Skeletal muscle satellite cell (primary cell): ENCODE measurements at regions not wholly inside any gene's neighbourhood (a gene's known extent, or its start where the extent isn't known, plus 50 kb on each side); places are given as distances from the start of the nearest gene placed in this dataset.
"Not testable (repeated sequence)": the region's sequence is repeated elsewhere in the genome, so short reads cannot be mapped to it uniquely, and the experiment has no call there.

Experiments
- H3K27me3 ChIP-seq: 2 replicates; pipeline ENCODE4 v1.7.0; 2013; ENCODE audit warnings: low read length; ENCODE audit not compliant: control insufficient read depth, insufficient read depth
- H3K36me3 ChIP-seq: 2 replicates; pipeline ENCODE4 v1.7.0; 2013; ENCODE audit warnings: mild to moderate bottlenecking, control low read depth, low read length; ENCODE audit not compliant: insufficient read depth
- H3K4me1 ChIP-seq: 2 replicates; pipeline ENCODE4 v1.7.0; 2013; ENCODE audit warnings: low read length; ENCODE audit not compliant: control insufficient read depth, insufficient read depth
- H3K4me2 ChIP-seq: 2 replicates; pipeline ENCODE4 v1.7.0; 2013; ENCODE audit warnings: mild to moderate bottlenecking, low read length
- H3K4me3 ChIP-seq: 2 replicates; pipeline ENCODE4 v1.7.0; 2013; ENCODE audit warnings: low read length
- H3K9ac ChIP-seq: 2 replicates; pipeline ENCODE4 v1.7.0; 2013; ENCODE audit warnings: mild to moderate bottlenecking, low read depth, low read length, moderate library complexity
- H3K9me3 ChIP-seq: replicated peaks from 2 replicates; pipeline ENCODE4 v1.7.0; 2013; ENCODE audit warnings: mild to moderate bottlenecking, control low read depth, low read length

DNA sequence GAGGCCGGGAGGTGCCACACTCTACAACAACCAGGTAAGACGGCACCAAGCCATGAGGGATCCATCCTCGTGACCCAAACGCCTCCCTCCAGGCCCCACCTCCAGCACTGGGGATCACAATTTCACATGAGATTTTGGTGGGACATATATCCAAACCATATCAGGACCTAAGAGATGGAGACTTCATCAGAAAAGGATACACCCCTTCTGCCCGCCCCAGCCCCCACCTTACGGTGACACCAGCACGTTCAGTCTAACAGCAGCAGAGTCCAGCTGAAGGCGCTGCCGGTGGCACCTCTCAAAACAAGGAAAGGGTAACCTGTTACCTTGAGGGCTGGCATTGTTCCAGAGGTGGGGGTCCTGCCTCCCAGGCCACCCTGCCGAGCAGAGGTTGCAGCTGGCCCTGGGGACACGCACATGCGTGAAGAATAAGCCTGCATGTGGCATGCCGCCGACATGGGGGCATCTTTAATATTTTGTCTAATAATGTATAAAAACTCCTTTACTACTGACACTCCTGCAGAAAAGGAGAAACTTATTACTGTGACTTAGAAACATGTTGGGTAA lies 154.4 kb downstream of the GALR1 start:
- no peaks in the 10 kb centered on the region for H3K36me3 ChIP-seq
- H3K27me3 ChIP-seq = no peaks in the 10 kb centered on the region
- no peak overlapping the region for H3K4me2 ChIP-seq
- H3K9ac ChIP-seq = no peak overlapping the region
- H3K9me3 ChIP-seq = no peaks in the 10 kb centered on the region
- no peaks in the 10 kb centered on the region for H3K4me1 ChIP-seq
- no peak overlapping the region for H3K4me3 ChIP-seq

DNA sequence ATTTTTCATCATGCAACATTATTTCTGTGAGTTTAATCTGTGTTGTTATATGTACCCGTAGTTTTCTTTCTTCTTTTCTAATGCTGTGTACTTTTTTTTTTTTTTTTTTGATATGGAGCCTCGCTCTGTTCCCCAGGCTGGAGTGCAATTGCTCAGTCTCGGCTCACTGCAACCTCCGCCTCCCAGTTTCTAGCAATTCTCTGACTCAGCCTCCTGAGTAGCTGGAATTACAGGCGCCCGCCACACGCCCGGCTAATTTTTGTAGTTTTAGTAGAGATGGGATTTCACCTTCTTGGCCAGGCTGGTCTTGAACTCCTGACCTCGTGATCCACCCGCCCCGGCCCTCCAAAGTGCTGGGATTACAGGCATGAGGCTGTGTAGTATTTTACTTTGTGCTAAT lies 155.4 kb downstream of the GALR1 start:
- H3K9ac ChIP-seq = no peak overlapping the region
- no peaks in the 10 kb centered on the region for H3K27me3 ChIP-seq
- no peaks in the 10 kb centered on the region for H3K4me1 ChIP-seq
- no peaks in the 10 kb centered on the region for H3K36me3 ChIP-seq
- no peaks in the 10 kb centered on the region for H3K9me3 ChIP-seq
- H3K4me3 ChIP-seq = no peak overlapping the region
- no peak overlapping the region for H3K4me2 ChIP-seq

GRCh38 chr18:77407733-77408132 lies 158.1 kb downstream of the GALR1 start:
- H3K9ac ChIP-seq = no peak overlapping the region
- H3K9me3 ChIP-seq = no peaks in the 10 kb centered on the region
- no peaks in the 10 kb centered on the region for H3K27me3 ChIP-seq
- no peaks in the 10 kb centered on the region for H3K4me1 ChIP-seq
- H3K4me3 ChIP-seq = no peak overlapping the region
- H3K36me3 ChIP-seq = no peaks in the 10 kb centered on the region
- H3K4me2 ChIP-seq = no peak overlapping the region

- H3K4me3 ChIP-seq, H3K4me2 ChIP-seq, H3K36me3 ChIP-seq, H3K27me3 ChIP-seq, H3K9me3 ChIP-seq, H3K9ac ChIP-seq, H3K4me1 ChIP-seq: not testable (repeated sequence)
Measured at GRCh38 chr18:77421546-77421945, 171.9 kb downstream of the GALR1 start.

- Histone ChIP-seq H3K27me3 (no peaks in the 10 kb centered on the region), H3K4me1 (no peaks in the 10 kb centered on the region), H3K9me3 (no peaks in the 10 kb centered on the region), H3K36me3 (no peaks in the 10 kb centered on the region), H3K4me3 (no peak overlapping the region), H3K4me2 (no peak overlapping the region), H3K9ac (no peak overlapping the region)
Measured at GRCh38 chr18:77422974-77423867, 173.6 kb downstream of the GALR1 start.

DNA sequence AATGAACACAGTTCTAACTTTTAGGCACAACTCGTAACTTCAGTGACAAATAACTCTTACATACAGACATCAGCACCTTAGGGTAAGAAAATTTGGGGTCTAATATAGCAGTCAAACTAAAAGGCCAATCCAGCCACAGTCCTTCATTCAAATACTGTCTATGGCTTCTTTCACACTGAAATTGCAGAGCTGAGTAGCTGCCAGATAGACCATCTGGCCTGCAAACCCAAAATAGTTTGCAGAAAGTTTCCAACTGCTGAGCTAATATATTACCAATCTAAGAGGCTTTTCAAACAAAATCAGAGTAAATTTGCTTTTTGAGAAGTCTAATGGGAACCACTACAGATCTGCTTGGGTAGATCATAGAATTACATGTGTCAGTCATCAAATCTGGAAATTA lies 183.4 kb downstream of the GALR1 start:
- H3K9ac ChIP-seq = no peak overlapping the region
- no peaks in the 10 kb centered on the region for H3K36me3 ChIP-seq
- no peak overlapping the region for H3K4me3 ChIP-seq
- H3K27me3 ChIP-seq = no peaks in the 10 kb centered on the region
- no peaks in the 10 kb centered on the region for H3K4me1 ChIP-seq
- H3K4me2 ChIP-seq = no peak overlapping the region
- H3K9me3 ChIP-seq = no peaks in the 10 kb centered on the region

GRCh38 chr18:77439888-77440287 lies 190.2 kb downstream of the GALR1 start:
- no peak overlapping the region for H3K4me2 ChIP-seq
- no peaks in the 10 kb centered on the region for H3K36me3 ChIP-seq
- H3K9ac ChIP-seq = no peak overlapping the region
- no peaks in the 10 kb centered on the region for H3K4me1 ChIP-seq
- H3K27me3 ChIP-seq = no peaks in the 10 kb centered on the region
- H3K9me3 ChIP-seq = peaks cover 3% of the 10 kb centered on the region
- H3K4me3 ChIP-seq = no peak overlapping the region

DNA sequence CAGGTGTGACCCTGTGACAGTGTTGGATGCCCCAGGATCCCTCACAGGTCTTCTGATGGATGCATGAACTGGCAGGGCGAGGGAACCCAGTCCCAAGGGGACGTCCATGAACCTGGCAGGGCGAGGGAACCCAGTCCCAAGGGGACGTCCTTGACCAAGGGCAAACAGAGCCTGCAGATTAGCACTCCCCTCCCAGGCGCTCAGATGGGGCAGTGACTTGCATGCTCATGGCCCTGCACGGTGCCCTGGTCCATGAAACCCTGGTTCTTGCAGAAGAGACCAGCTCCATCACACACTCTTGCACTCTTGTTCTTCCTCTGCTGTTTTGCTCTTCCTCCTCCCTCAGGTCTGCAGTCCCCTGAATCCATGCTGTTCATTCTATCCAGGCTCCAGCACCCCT lies 192.7 kb downstream of the GALR1 start:
- Histone ChIP-seq H3K9ac (no peak overlapping the region), H3K36me3 (no peaks in the 10 kb centered on the region), H3K4me2 (no peak overlapping the region), H3K4me1 (no peaks in the 10 kb centered on the region), H3K4me3 (no peak overlapping the region), H3K9me3 (peaks cover 3% of the 10 kb centered on the region), H3K27me3 (no peaks in the 10 kb centered on the region)

DNA sequence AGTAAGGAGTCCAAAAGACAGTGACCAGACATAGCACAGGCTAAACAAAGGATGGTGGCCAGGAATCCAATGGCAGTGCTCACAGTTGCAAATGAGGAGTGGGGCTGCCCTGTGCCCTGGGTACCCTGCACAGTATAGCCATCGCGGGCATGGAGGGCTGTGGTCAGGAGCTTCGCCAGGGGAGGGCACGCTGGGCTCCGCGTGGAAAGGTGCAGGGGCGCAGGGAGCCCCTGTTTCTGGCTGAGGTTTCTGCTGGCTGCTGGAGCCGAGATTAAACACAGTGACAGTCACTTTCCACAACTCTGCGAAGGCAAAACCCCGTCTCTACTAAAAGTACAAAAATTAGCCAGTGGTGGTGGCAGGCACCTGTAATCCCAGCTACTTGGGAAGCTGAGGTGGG lies 194.7 kb downstream of the GALR1 start:
- Histone ChIP-seq H3K27me3 (no peaks in the 10 kb centered on the region), H3K36me3 (no peaks in the 10 kb centered on the region), H3K9ac (no peak overlapping the region), H3K4me2 (no peak overlapping the region), H3K4me1 (no peaks in the 10 kb centered on the region), H3K9me3 (peaks cover 3% of the 10 kb centered on the region), H3K4me3 (no peak overlapping the region)

GRCh38 chr18:77448046-77448445 lies 198.4 kb downstream of the GALR1 start:
- H3K4me3 ChIP-seq = no peak overlapping the region
- H3K9me3 ChIP-seq = peaks cover 3% of the 10 kb centered on the region
- no peaks in the 10 kb centered on the region for H3K4me1 ChIP-seq
- H3K27me3 ChIP-seq = no peaks in the 10 kb centered on the region
- no peak overlapping the region for H3K4me2 ChIP-seq
- no peak overlapping the region for H3K9ac ChIP-seq
- H3K36me3 ChIP-seq = no peaks in the 10 kb centered on the region

GRCh38 chr18:77455004-77455403 lies 205.4 kb downstream of the GALR1 start:
- Histone ChIP-seq H3K27me3 (no peaks in the 10 kb centered on the region), H3K4me3 (no peak overlapping the region), H3K9me3 (no peaks in the 10 kb centered on the region), H3K9ac (no peak overlapping the region), H3K4me1 (no peaks in the 10 kb centered on the region), H3K36me3 (no peaks in the 10 kb centered on the region), H3K4me2 (no peak overlapping the region)

- Histone ChIP-seq H3K4me3 (no peak overlapping the region), H3K4me1 (no peaks in the 10 kb centered on the region), H3K9ac (no peak overlapping the region), H3K4me2 (no peak overlapping the region), H3K9me3 (no peaks in the 10 kb centered on the region), H3K36me3 (no peaks in the 10 kb centered on the region), H3K27me3 (no peaks in the 10 kb centered on the region)
Measured at GRCh38 chr18:77457681-77458080, 208.0 kb downstream of the GALR1 start.
